GM12873 (cell line): ENCODE measurements at regions not wholly inside any gene's neighbourhood (a gene's known extent, or its start where the extent isn't known, plus 50 kb on each side); places are given as distances from the start of the nearest gene placed in this dataset.

ENCODE experiments used
- CTCF ChIP-seq: IDR thresholded peaks from 2 replicates; pipeline ENCODE4 v1.5.1; 2012; ENCODE audit warnings: low read depth, mild to moderate bottlenecking, moderate library complexity, low read length, control low read depth; ENCODE audit not compliant: insufficient read depth; ENCODE audit errors: missing control alignments

GRCh38 chr5:34475249-34475966 lies 180.7 kb upstream of the RAI14 start:
- TF ChIP-seq CTCF = no peak

- TF ChIP-seq CTCF = no peak
Observed at GRCh38 chr5:34476941-34477565, 179.1 kb upstream of the RAI14 start.

- no peak for TF ChIP-seq CTCF
Observed at GRCh38 chr5:34480810-34481528, 175.2 kb upstream of the RAI14 start.

- TF ChIP-seq CTCF = no peak
Observed at GRCh38 chr5:34483442-34484033, 172.6 kb upstream of the RAI14 start.

GRCh38 chr5:34484216-34484920 lies 171.8 kb upstream of the RAI14 start:
- TF ChIP-seq CTCF = no peak

- TF ChIP-seq CTCF = no peak
Observed at GRCh38 chr5:34485768-34486030, 170.4 kb upstream of the RAI14 start.
